Fibroblast of skin of left quadriceps (primary cell): ENCODE measurements at regions not wholly inside any gene's neighbourhood (a gene's known extent, or its start where the extent isn't known, plus 50 kb on each side); places are given as distances from the start of the nearest gene placed in this dataset.
"Not testable (repeated sequence)": the region's sequence is repeated elsewhere in the genome, so short reads cannot be mapped to it uniquely, and the experiment has no call there.

ENCODE experiments used
- DNase-seq, 2 experiments: peaks; one replicate each; pipeline ENCODE4 v3.0.0-alpha.2; 2013; ENCODE audit warnings: low read depth in 2 of 2

GRCh38 chr6:86731631-86732030, 205.7 kb upstream of the HTR1E start:
- DNase-seq: not testable (repeated sequence)

- not testable (repeated sequence) for DNase-seq
These were observed 206.6 kb upstream of the HTR1E start for GRCh38 chr6:86730772-86731171.

- no peak for DNase-seq
These were observed 207.1 kb upstream of the HTR1E start for GRCh38 chr6:86730216-86730615.

- DNase-seq: no peak
These were observed 208.4 kb upstream of the HTR1E start for GRCh38 chr6:86728976-86729375.

GRCh38 chr6:86724695-86725094, 212.6 kb upstream of the HTR1E start:
- no peak for DNase-seq

- DNase-seq: no peak
These were observed 213.6 kb upstream of the HTR1E start for GRCh38 chr6:86723729-86724128.

- no peak for DNase-seq
These were observed 214.2 kb upstream of the HTR1E start for GRCh38 chr6:86723151-86723550.

GRCh38 chr6:86722131-86722530, 215.2 kb upstream of the HTR1E start:
- no peak for DNase-seq

- no peak for DNase-seq
These were observed 221.7 kb upstream of the HTR1E start for GRCh38 chr6:86715676-86716075.

- DNase-seq: no peak
These were observed 225.3 kb upstream of the HTR1E start for GRCh38 chr6:86712039-86712438.

GRCh38 chr6:86707545-86708120, 229.7 kb upstream of the HTR1E start:
- DNase-seq: no peak

GRCh38 chr6:86706449-86706848, 230.9 kb upstream of the HTR1E start:
- no peak for DNase-seq

GRCh38 chr6:86701228-86701627, 236.1 kb upstream of the HTR1E start:
- not testable (repeated sequence) for DNase-seq

GRCh38 chr6:86686496-86686895, 250.8 kb upstream of the HTR1E start:
- no peak for DNase-seq

- no peak for DNase-seq
These were observed 252.0 kb upstream of the HTR1E start for GRCh38 chr6:86685230-86685797.

GRCh38 chr6:86683132-86683908, 254.0 kb upstream of the HTR1E start:
- no peak for DNase-seq

- DNase-seq: no peak
These were observed 255.0 kb upstream of the HTR1E start for GRCh38 chr6:86682297-86682696.

- DNase-seq: not testable (repeated sequence)
These were observed 256.2 kb upstream of the HTR1E start for GRCh38 chr6:86681140-86681539.

- DNase-seq: not testable (repeated sequence)
These were observed 265.2 kb upstream of the HTR1E start for GRCh38 chr6:86672125-86672524.

- no peak for DNase-seq
These were observed 280.1 kb upstream of the HTR1E start for GRCh38 chr6:86657192-86657591.

GRCh38 chr6:86629123-86629522, 308.2 kb upstream of the HTR1E start:
- no peak for DNase-seq

GRCh38 chr6:86619428-86619827, 317.9 kb upstream of the HTR1E start:
- DNase-seq: no peak

GRCh38 chr6:86615299-86615698, 322.0 kb upstream of the HTR1E start:
- no peak for DNase-seq
